ENCODE measurements at regions not wholly inside any gene's neighbourhood (a gene's known extent, or its start where the extent isn't known, plus 50 kb on each side); places are given as distances from the start of the nearest gene placed in this dataset.

DNA sequence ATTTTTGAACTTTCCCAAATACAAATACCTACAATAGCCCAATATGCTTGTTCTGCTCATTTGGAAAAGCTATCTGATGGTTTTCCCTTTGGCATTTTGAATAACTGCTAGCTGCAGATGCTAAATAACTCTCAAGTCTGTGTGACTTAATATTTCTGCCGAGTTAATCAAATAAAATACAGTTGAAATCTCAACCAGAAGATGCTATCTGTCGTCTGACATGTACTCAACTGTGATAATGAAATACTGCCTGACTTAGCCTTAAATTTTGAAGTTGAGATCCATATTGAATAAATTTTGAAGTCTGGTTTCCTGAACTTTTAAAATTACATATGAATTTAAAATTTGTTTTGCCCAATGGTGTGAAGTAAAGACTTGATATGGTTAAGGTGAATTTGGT lies 204.4 kb upstream of the MEX3C start:
- TF ChIP-seq, protein P1, sequence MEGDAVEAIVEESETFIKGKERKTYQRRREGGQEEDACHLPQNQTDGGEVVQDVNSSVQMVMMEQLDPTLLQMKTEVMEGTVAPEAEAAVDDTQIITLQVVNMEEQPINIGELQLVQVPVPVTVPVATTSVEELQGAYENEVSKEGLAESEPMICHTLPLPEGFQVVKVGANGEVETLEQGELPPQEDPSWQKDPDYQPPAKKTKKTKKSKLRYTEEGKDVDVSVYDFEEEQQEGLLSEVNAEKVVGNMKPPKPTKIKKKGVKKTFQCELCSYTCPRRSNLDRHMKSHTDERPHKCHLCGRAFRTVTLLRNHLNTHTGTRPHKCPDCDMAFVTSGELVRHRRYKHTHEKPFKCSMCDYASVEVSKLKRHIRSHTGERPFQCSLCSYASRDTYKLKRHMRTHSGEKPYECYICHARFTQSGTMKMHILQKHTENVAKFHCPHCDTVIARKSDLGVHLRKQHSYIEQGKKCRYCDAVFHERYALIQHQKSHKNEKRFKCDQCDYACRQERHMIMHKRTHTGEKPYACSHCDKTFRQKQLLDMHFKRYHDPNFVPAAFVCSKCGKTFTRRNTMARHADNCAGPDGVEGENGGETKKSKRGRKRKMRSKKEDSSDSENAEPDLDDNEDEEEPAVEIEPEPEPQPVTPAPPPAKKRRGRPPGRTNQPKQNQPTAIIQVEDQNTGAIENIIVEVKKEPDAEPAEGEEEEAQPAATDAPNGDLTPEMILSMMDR (conservative IDR thresholded peaks at IDR 0.05; ENCODE audit: low read length): no peak
- TF ChIP-seq EZH2phosphoT487 (IDR thresholded peaks at IDR 0.05; ENCODE audit: borderline replicate concordance, low read depth, low read length): no peak

Data from OCI-LY7 (cell line).